Vagina (tissue), 2 donors: ENCODE measurements at regions not wholly inside any gene's neighbourhood (a gene's known extent, or its start where the extent isn't known, plus 50 kb on each side); places are given as distances from the start of the nearest gene placed in this dataset.
"Not testable (repeated sequence)": the region's sequence is repeated elsewhere in the genome, so short reads cannot be mapped to it uniquely, and the experiment has no call there.

Experiments
- CTCF ChIP-seq, 3 experiments: fragments of 450-650 bp in 2 of 3; fragments of 200-600 bp in 1 of 3; sonication (generic) in 1 of 3; IDR thresholded peaks; one replicate each; pipeline ENCODE4 v1.5.1; 2017 to 2019; ENCODE audit warnings: antibody characterized with exemption in 3 of 3, mild to moderate bottlenecking in 2 of 3, moderate library complexity in 2 of 3
- POLR2A ChIP-seq, 2 donors: fragments of 450-650 bp; IDR thresholded peaks; one replicate each; pipeline ENCODE4 v1.6.1; 2017; ENCODE audit warnings: antibody characterized with exemption in 2 of 2, mild to moderate bottlenecking in 2 of 2, moderate library complexity in 2 of 2
- POLR2AphosphoS5 ChIP-seq, 2 donors: sonication (generic); formaldehyde crosslinking; IDR thresholded peaks; one replicate each; pipeline ENCODE4 v1.9.0; 2017; ENCODE audit warnings: antibody characterized with exemption in 2 of 2, mild to moderate bottlenecking in 2 of 2, low read depth in 1 of 2; ENCODE audit not compliant: insufficient read depth in 1 of 2

GRCh38 chr12:74281401-74282180 is 256.0 kb upstream of the ATXN7L3B start:
- not testable (repeated sequence) for TF ChIP-seq CTCF (IDR thresholded peaks at IDR 0.05); POLR2A (IDR thresholded peaks at IDR 0.05); POLR2AphosphoS5 (IDR thresholded peaks at IDR 0.05; ENCODE audit: insufficient read depth in 1 of 2, low read depth in 1 of 2)
